ENCODE measurements at regions not wholly inside any gene's neighbourhood (a gene's known extent, or its start where the extent isn't known, plus 50 kb on each side); places are given as distances from the start of the nearest gene placed in this dataset.
"Not testable (repeated sequence)": the region's sequence is repeated elsewhere in the genome, so short reads cannot be mapped to it uniquely, and the experiment has no call there.

GRCh38 chr4:134708616-134709015, 507.0 kb upstream of the PABPC4L start:
- Histone ChIP-seq H3K27ac (no peak overlapping the region), H3K9me3 (no peaks in the 10 kb centered on the region), H3K4me1 (no peaks in the 10 kb centered on the region), H3K4me3 (no peak overlapping the region), H3K36me3 (no peaks in the 10 kb centered on the region), H3K27me3 (no peaks in the 10 kb centered on the region)
- intact Hi-C loops (cut with DNase I) = no loop called here
- no peak for TF ChIP-seq EP300 (IDR thresholded peaks at IDR 0.05)
- TF ChIP-seq POLR2AphosphoS5 (IDR thresholded peaks at IDR 0.05) = no peak
- no peak for TF ChIP-seq POLR2A (IDR thresholded peaks at IDR 0.05)
- TF ChIP-seq CTCF (IDR thresholded peaks at IDR 0.05) = no peak
- DNase-seq = no peak

- H3K9me3 ChIP-seq = no peaks in the 10 kb centered on the region
- DNase-seq = no peak
- WGBS, 2 donors = 94 to 95% methylated on average over 2 of the region's 2 CpGs
- no peaks in the 10 kb centered on the region for H3K4me1 ChIP-seq
- no peaks in the 10 kb centered on the region for H3K27me3 ChIP-seq
- intact Hi-C loops (cut with DNase I) = no loop called here
- no peaks in the 10 kb centered on the region for H3K36me3 ChIP-seq
- no peak for TF ChIP-seq POLR2A (IDR thresholded peaks at IDR 0.05)
- TF ChIP-seq EP300 (IDR thresholded peaks at IDR 0.05) = no peak
- no peak for TF ChIP-seq CTCF (IDR thresholded peaks at IDR 0.05)
- TF ChIP-seq POLR2AphosphoS5 (IDR thresholded peaks at IDR 0.05) = no peak
- H3K27ac ChIP-seq = no peak overlapping the region
- no peak overlapping the region for H3K4me3 ChIP-seq
These were observed 506.4 kb upstream of the PABPC4L start for GRCh38 chr4:134708026-134708425.

- Histone ChIP-seq H3K36me3 (no peaks in the 10 kb centered on the region), H3K27me3 (no peaks in the 10 kb centered on the region), H3K9me3 (peaks cover 0 to 2% (median 0%) of the 10 kb centered on the region in 4 donors), H3K27ac (no peak overlapping the region), H3K4me3 (no peak overlapping the region), H3K4me1 (no peaks in the 10 kb centered on the region)
- TF ChIP-seq POLR2A (IDR thresholded peaks at IDR 0.05) = no peak
- TF ChIP-seq EP300 (IDR thresholded peaks at IDR 0.05) = no peak
- no peak for TF ChIP-seq POLR2AphosphoS5 (IDR thresholded peaks at IDR 0.05)
- TF ChIP-seq CTCF (IDR thresholded peaks at IDR 0.05) = no peak
- DNase-seq = no peak
- intact Hi-C loops (cut with DNase I) = no loop called here
- 76 to 79% methylated on average over 3 of the region's 3 CpGs for WGBS, 2 donors
These were observed 500.8 kb upstream of the PABPC4L start for GRCh38 chr4:134702374-134702773.

- Histone ChIP-seq H3K4me3 (no peak overlapping the region), H3K27ac (no peak overlapping the region), H3K36me3 (no peaks in the 10 kb centered on the region), H3K27me3 (no peaks in the 10 kb centered on the region), H3K4me1 (no peaks in the 10 kb centered on the region), H3K9me3 (peaks cover 0 to 2% (median 0%) of the 10 kb centered on the region in 4 donors)
- TF ChIP-seq POLR2AphosphoS5 (IDR thresholded peaks at IDR 0.05) = no peak
- no peak for TF ChIP-seq CTCF (IDR thresholded peaks at IDR 0.05)
- no peak for TF ChIP-seq POLR2A (IDR thresholded peaks at IDR 0.05)
- TF ChIP-seq EP300 (IDR thresholded peaks at IDR 0.05) = no peak
- intact Hi-C loops (cut with DNase I) = no loop called here
- DNase-seq = no peak
- WGBS, 2 donors = 88 to 90% methylated on average over 4 of the region's 4 CpGs
These were observed 498.7 kb upstream of the PABPC4L start for GRCh38 chr4:134700251-134700650.

- H3K27me3 ChIP-seq; DNase-seq; intact Hi-C loops (cut with DNase I); H3K4me1 ChIP-seq; H3K36me3 ChIP-seq; H3K9me3 ChIP-seq; H3K4me3 ChIP-seq; H3K27ac ChIP-seq: not testable (repeated sequence)
- WGBS, 2 donors = 87 to 89% methylated on average over 4 of the region's 4 CpGs
These were observed 497.2 kb upstream of the PABPC4L start for GRCh38 chr4:134698831-134699230.
